ENCODE measurements at regions not wholly inside any gene's neighbourhood (a gene's known extent, or its start where the extent isn't known, plus 50 kb on each side); places are given as distances from the start of the nearest gene placed in this dataset.

GRCh38 chr14:51574009-51574408 is 77.7 kb upstream of the FRMD6 start:
- H3K27ac ChIP-seq (ENCODE audit: low read depth, low read length): no peak overlapping the region
- no peaks in the 10 kb centered on the region for H3K27me3 ChIP-seq (ENCODE audit: insufficient read depth, low read length)
- H3K4me3 ChIP-seq (ENCODE audit: low read depth, low read length): no peak overlapping the region
- no peaks in the 10 kb centered on the region for H3K79me2 ChIP-seq (ENCODE audit: control insufficient read depth, insufficient read depth, low read length, unreplicated experiment)
- H3K4me1 ChIP-seq (ENCODE audit: control insufficient read depth, insufficient read depth, low read length, unreplicated experiment): peaks cover 24% of the 10 kb centered on the region
- 0 out of 2 replicates have a peak, but pooled peaks cover 10% of the 10 kb centered on the region for H3K36me3 ChIP-seq (ENCODE audit: insufficient read depth, low read length)
- H2AFZ ChIP-seq (ENCODE audit: low read length, unreplicated experiment): no peak overlapping the region

GRCh38 chr14:51575349-51576116 is 76.2 kb upstream of the FRMD6 start:
- no peaks in the 10 kb centered on the region for H3K27me3 ChIP-seq (ENCODE audit: insufficient read depth, low read length)
- H3K27ac ChIP-seq (ENCODE audit: low read depth, low read length): no peak overlapping the region
- no peaks in the 10 kb centered on the region for H3K79me2 ChIP-seq (ENCODE audit: control insufficient read depth, insufficient read depth, low read length, unreplicated experiment)
- peaks cover 27% of the 10 kb centered on the region for H3K4me1 ChIP-seq (ENCODE audit: control insufficient read depth, insufficient read depth, low read length, unreplicated experiment)
- H3K4me3 ChIP-seq (ENCODE audit: low read depth, low read length): no peak overlapping the region
- H3K36me3 ChIP-seq (ENCODE audit: insufficient read depth, low read length): 0 out of 2 replicates have a peak, but pooled peaks cover 7% of the 10 kb centered on the region
- no peak overlapping the region for H2AFZ ChIP-seq (ENCODE audit: low read length, unreplicated experiment)

- Histone ChIP-seq H3K4me3 (ENCODE audit: low read depth, low read length) (no peak overlapping the region), H3K36me3 (ENCODE audit: insufficient read depth, low read length) (0 out of 2 replicates have a peak, but pooled peaks cover 2% of the 10 kb centered on the region), H3K4me1 (ENCODE audit: control insufficient read depth, insufficient read depth, low read length, unreplicated experiment) (peaks cover 32% of the 10 kb centered on the region), H3K27me3 (ENCODE audit: insufficient read depth, low read length) (no peaks in the 10 kb centered on the region), H2AFZ (ENCODE audit: low read length, unreplicated experiment) (no peak overlapping the region), H3K79me2 (ENCODE audit: control insufficient read depth, insufficient read depth, low read length, unreplicated experiment) (no peaks in the 10 kb centered on the region), H3K27ac (ENCODE audit: low read depth, low read length) (no peak overlapping the region)
These were observed 75.6 kb upstream of the FRMD6 start for GRCh38 chr14:51576117-51576430.

- Histone ChIP-seq H3K27me3 (ENCODE audit: insufficient read depth, low read length) (no peaks in the 10 kb centered on the region), H3K4me3 (ENCODE audit: low read depth, low read length) (no peak overlapping the region), H3K4me1 (ENCODE audit: control insufficient read depth, insufficient read depth, low read length, unreplicated experiment) (peaks cover 40% of the 10 kb centered on the region), H2AFZ (ENCODE audit: low read length, unreplicated experiment) (no peak overlapping the region), H3K79me2 (ENCODE audit: control insufficient read depth, insufficient read depth, low read length, unreplicated experiment) (no peaks in the 10 kb centered on the region), H3K27ac (ENCODE audit: low read depth, low read length) (no peak overlapping the region), H3K36me3 (ENCODE audit: insufficient read depth, low read length) (0 out of 2 replicates have a peak, but pooled peaks cover 2% of the 10 kb centered on the region)
These were observed 74.8 kb upstream of the FRMD6 start for GRCh38 chr14:51576879-51577278.

- Histone ChIP-seq H3K36me3 (ENCODE audit: insufficient read depth, low read length) (no peaks in the 10 kb centered on the region), H3K4me1 (ENCODE audit: control insufficient read depth, insufficient read depth, low read length, unreplicated experiment) (peaks cover 49% of the 10 kb centered on the region), H3K27me3 (ENCODE audit: insufficient read depth, low read length) (no peaks in the 10 kb centered on the region), H3K79me2 (ENCODE audit: control insufficient read depth, insufficient read depth, low read length, unreplicated experiment) (no peaks in the 10 kb centered on the region), H3K27ac (ENCODE audit: low read depth, low read length) (no peak overlapping the region), H3K4me3 (ENCODE audit: low read depth, low read length) (no peak overlapping the region), H2AFZ (ENCODE audit: low read length, unreplicated experiment) (no peak overlapping the region)
These were observed 72.9 kb upstream of the FRMD6 start for GRCh38 chr14:51578853-51579252.

GRCh38 chr14:51581017-51581881 is 70.5 kb upstream of the FRMD6 start:
- Histone ChIP-seq H3K36me3 (ENCODE audit: insufficient read depth, low read length) (no peaks in the 10 kb centered on the region), H2AFZ (ENCODE audit: low read length, unreplicated experiment) (peak overlapping the region; percentile 79), H3K4me3 (ENCODE audit: low read depth, low read length) (peak overlapping the region; percentile 59), H3K4me1 (ENCODE audit: control insufficient read depth, insufficient read depth, low read length, unreplicated experiment) (peaks cover 47% of the 10 kb centered on the region), H3K27ac (ENCODE audit: low read depth, low read length) (peak overlapping the region; percentile 82), H3K27me3 (ENCODE audit: insufficient read depth, low read length) (no peaks in the 10 kb centered on the region), H3K79me2 (ENCODE audit: control insufficient read depth, insufficient read depth, low read length, unreplicated experiment) (no peaks in the 10 kb centered on the region)

GRCh38 chr14:51582437-51582836 is 69.3 kb upstream of the FRMD6 start:
- Histone ChIP-seq H3K27ac (ENCODE audit: low read depth, low read length) (peak overlapping the region; percentile 82), H3K4me3 (ENCODE audit: low read depth, low read length) (no peak overlapping the region)

GRCh38 chr14:51585055-51585454 is 66.7 kb upstream of the FRMD6 start:
- H2AFZ ChIP-seq (ENCODE audit: low read length, unreplicated experiment): no peak overlapping the region
- H3K27me3 ChIP-seq (ENCODE audit: insufficient read depth, low read length): no peaks in the 10 kb centered on the region

More at GRCh38 chr14:51582437-51582836, 69.3 kb upstream of the FRMD6 start:
- Histone ChIP-seq H3K79me2 (ENCODE audit: control insufficient read depth, insufficient read depth, low read length, unreplicated experiment) (no peaks in the 10 kb centered on the region), H3K4me1 (ENCODE audit: control insufficient read depth, insufficient read depth, low read length, unreplicated experiment) (peaks cover 36% of the 10 kb centered on the region), H2AFZ (ENCODE audit: low read length, unreplicated experiment) (no peak overlapping the region), H3K36me3 (ENCODE audit: insufficient read depth, low read length) (no peaks in the 10 kb centered on the region), H3K27me3 (ENCODE audit: insufficient read depth, low read length) (no peaks in the 10 kb centered on the region)

GRCh38 chr14:51592836-51593235 is 58.9 kb upstream of the FRMD6 start:
- H2AFZ ChIP-seq (ENCODE audit: low read length, unreplicated experiment): no peak overlapping the region
- no peak overlapping the region for H3K4me3 ChIP-seq (ENCODE audit: low read depth, low read length)
- no peak overlapping the region for H3K27ac ChIP-seq (ENCODE audit: low read depth, low read length)
- no peaks in the 10 kb centered on the region for H3K27me3 ChIP-seq (ENCODE audit: insufficient read depth, low read length)
- H3K4me1 ChIP-seq (ENCODE audit: control insufficient read depth, insufficient read depth, low read length, unreplicated experiment): peaks cover 10% of the 10 kb centered on the region
- H3K36me3 ChIP-seq (ENCODE audit: insufficient read depth, low read length): no peaks in the 10 kb centered on the region
- H3K79me2 ChIP-seq (ENCODE audit: control insufficient read depth, insufficient read depth, low read length, unreplicated experiment): peaks cover 7% of the 10 kb centered on the region

More at GRCh38 chr14:51585055-51585454, 66.7 kb upstream of the FRMD6 start:
- Histone ChIP-seq H3K79me2 (ENCODE audit: control insufficient read depth, insufficient read depth, low read length, unreplicated experiment) (peaks cover 7% of the 10 kb centered on the region), H3K4me3 (ENCODE audit: low read depth, low read length) (no peak overlapping the region), H3K27ac (ENCODE audit: low read depth, low read length) (no peak overlapping the region), H3K36me3 (ENCODE audit: insufficient read depth, low read length) (no peaks in the 10 kb centered on the region), H3K4me1 (ENCODE audit: control insufficient read depth, insufficient read depth, low read length, unreplicated experiment) (peaks cover 30% of the 10 kb centered on the region)

- no peak overlapping the region for H3K4me3 ChIP-seq (ENCODE audit: low read depth, low read length)
- peaks cover 13% of the 10 kb centered on the region for H3K4me1 ChIP-seq (ENCODE audit: control insufficient read depth, insufficient read depth, low read length, unreplicated experiment)
- no peaks in the 10 kb centered on the region for H3K36me3 ChIP-seq (ENCODE audit: insufficient read depth, low read length)
- peaks cover 7% of the 10 kb centered on the region for H3K79me2 ChIP-seq (ENCODE audit: control insufficient read depth, insufficient read depth, low read length, unreplicated experiment)
- H3K27ac ChIP-seq (ENCODE audit: low read depth, low read length): no peak overlapping the region
- H2AFZ ChIP-seq (ENCODE audit: low read length, unreplicated experiment): no peak overlapping the region
- no peaks in the 10 kb centered on the region for H3K27me3 ChIP-seq (ENCODE audit: insufficient read depth, low read length)
These were observed 58.3 kb upstream of the FRMD6 start for GRCh38 chr14:51593397-51593796.
